Panc1 (cell line): ENCODE measurements at regions not wholly inside any gene's neighbourhood (a gene's known extent, or its start where the extent isn't known, plus 50 kb on each side); places are given as distances from the start of the nearest gene placed in this dataset.

Experiments used
- ATAC-seq: fragments of 200-7000 bp; cut with Tn5 transposase; 2 replicates; pipeline ENCODE4 v1.9.1; 2020; ENCODE audit warnings: mild to moderate bottlenecking, moderate library complexity
- BruUV-seq: library from RNA; stranded (reverse); fragments of 400-500 nt; replicated peaks from 2 replicates; lab custom pipeline; 2021; lab: Mats Ljungman, UMichigan
- CTCF ChIA-PET: fragments of 300-600 bp; sonication (Branson Sonifier 250); formaldehyde crosslinking; loops from one replicate; lab custom pipeline; 2022; ENCODE audit warnings: antibody characterized with exemption; lab: Charles Lee
- POLR2A ChIA-PET: fragments of 300-600 bp; sonication (Branson Sonifier 250); formaldehyde crosslinking; loops from one replicate; lab custom pipeline; 2022; ENCODE audit warnings: antibody characterized with exemption; lab: Charles Lee
- DNase-seq: peaks from one replicate; pipeline ENCODE4 v3.0.0-alpha.2; 2010; ENCODE audit warnings: low read depth, low spot score
- H3K27ac ChIP-seq: 2 replicates; pipeline ENCODE4 v1.5.1; 2011; ENCODE audit warnings: mild to moderate bottlenecking, low read length, inconsistent platforms
- H3K27me3 ChIP-seq: fragments of 200-500 bp; sonication (Bioruptor generic); 2 replicates; pipeline ENCODE4 v1.6.0; 2014; ENCODE audit warnings: low read length, inconsistent platforms; ENCODE audit not compliant: control insufficient read depth, insufficient read depth
- H3K36me3 ChIP-seq: fragments of 200-500 bp; sonication (Bioruptor generic); 2 replicates; pipeline ENCODE4 v1.5.1; 2014; ENCODE audit warnings: inconsistent platforms, mild to moderate bottlenecking, low read length, moderate library complexity; ENCODE audit not compliant: control insufficient read depth, insufficient read depth
- H3K4me1 ChIP-seq: 2 replicates; pipeline ENCODE4 v1.5.1; 2011; ENCODE audit warnings: inconsistent platforms, mild to moderate bottlenecking, low read length, moderate library complexity; ENCODE audit not compliant: control insufficient read depth, insufficient read depth
- H3K4me3 ChIP-seq, 2 experiments: 2 replicates each; pipeline ENCODE4 v1.5.1; 2011 to 2012; ENCODE audit warnings: low read depth in 2 of 2, low read length in 2 of 2, mild to moderate bottlenecking in 2 of 2, inconsistent platforms in 1 of 2, moderate library complexity in 1 of 2
- H3K9me3 ChIP-seq: fragments of 200-500 bp; sonication (Bioruptor generic); 2 replicates; pipeline ENCODE4 v1.5.1; 2014; ENCODE audit warnings: low read depth, mild to moderate bottlenecking, inconsistent platforms, low read length, moderate library complexity; ENCODE audit not compliant: control insufficient read depth, insufficient read depth
- CTCF ChIP-seq: fragments of 450-650 bp; IDR thresholded peaks from 2 replicates; pipeline ENCODE4 v1.5.1; 2017; ENCODE audit warnings: mild to moderate bottlenecking
- POLR2AphosphoS5 ChIP-seq: IDR thresholded peaks from 2 replicates; pipeline ENCODE4 v1.6.1; 2012; ENCODE audit warnings: mild to moderate bottlenecking, low read depth, low read length, moderate library complexity
- REST ChIP-seq, 2 experiments: IDR thresholded peaks; 2 replicates each; pipeline ENCODE4 v1.6.1; 2011 to 2012; ENCODE audit warnings: low read depth in 2 of 2, control low read depth in 1 of 2, low read length in 1 of 2, mild to moderate bottlenecking in 1 of 2, moderate library complexity in 1 of 2; ENCODE audit not compliant: insufficient read depth in 1 of 2
- SIN3A ChIP-seq: IDR thresholded peaks from 2 replicates; pipeline ENCODE4 v1.6.1; 2012; ENCODE audit warnings: low read depth, mild to moderate bottlenecking, low read length, moderate library complexity, borderline replicate concordance; ENCODE audit not compliant: insufficient read depth
- TCF7L2 ChIP-seq: IDR thresholded peaks from 2 replicates; pipeline ENCODE4 v1.6.1; 2011; ENCODE audit warnings: mild to moderate bottlenecking, low read depth, low read length, inconsistent platforms
- in situ Hi-C: cut with HindIII; loops from 2 replicates; pipeline ENCODE4 v1.10.0; 2016; ENCODE audit warnings: low sequenced_read_pairs, low pct_unique_long_range_greater_than_20kb
- intact Hi-C: fragments of 100-400 bp; cut with micrococcal nuclease; formaldehyde crosslinking; loops from one replicate; pipeline ENCODE4 v1.10.0; 2022; ENCODE audit not compliant: unreplicated experiment

DNA sequence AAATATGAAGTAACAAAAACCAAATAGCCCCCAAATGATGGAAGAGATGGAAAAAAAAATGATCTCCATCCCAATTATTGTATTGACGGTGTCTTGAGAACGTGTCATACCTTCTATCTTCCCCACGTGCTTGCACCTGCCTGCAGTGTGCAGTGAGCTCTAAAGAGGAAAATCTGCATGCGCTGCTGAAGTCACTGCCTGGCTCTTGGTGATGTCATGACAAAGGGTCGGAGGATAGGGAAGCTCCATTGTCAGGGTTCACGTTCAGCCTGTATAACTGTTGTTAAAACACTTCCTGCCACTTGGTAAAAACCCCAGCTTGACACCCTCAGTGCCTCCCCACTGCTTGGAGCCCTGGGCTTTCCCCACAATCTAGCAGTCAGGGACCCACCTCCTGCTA is 549.2 kb upstream of the MKI67 start:
- no peak for DNase-seq
- no TSS peak for BruUV-seq
- in situ Hi-C loops (no loop called here), intact Hi-C loops (no loop called here)
- no peak for TF ChIP-seq POLR2AphosphoS5
- TF ChIP-seq CTCF: no peak
- no peak for TF ChIP-seq TCF7L2
- no peak for TF ChIP-seq REST (IDR thresholded peaks at IDR 0.05; ENCODE audit: insufficient read depth in 1 of 2, low read depth in 2 of 2, low read length in 1 of 2)
- TF ChIP-seq SIN3A: no peak
- H3K27me3 ChIP-seq: peaks cover 8% of the 10 kb centered on the region; the same call in 1 of the 2 replicates
- no peak overlapping the region for H3K4me3 ChIP-seq
- ChIA-PET POLR2A (no interaction called here), CTCF (no interaction called here)
- H3K4me1 ChIP-seq: no peaks in the 10 kb centered on the region
- no peak for ATAC-seq
- H3K36me3 ChIP-seq: no peaks in the 10 kb centered on the region
- H3K9me3 ChIP-seq: no peaks in the 10 kb centered on the region
- H3K27ac ChIP-seq: no peak overlapping the region

GRCh38 chr10:128680116-128680515 is 553.9 kb upstream of the MKI67 start:
- DNase-seq (no peak), ATAC-seq (no peak)
- peaks cover 6% of the 10 kb centered on the region; the same call in 1 of the 2 replicates for H3K27me3 ChIP-seq
- no TSS peak for BruUV-seq
- no peaks in the 10 kb centered on the region for H3K36me3 ChIP-seq
- no peaks in the 10 kb centered on the region for H3K4me1 ChIP-seq
- in situ Hi-C loops: no loop called here
- intact Hi-C loops: no loop called here
- ChIA-PET CTCF (no interaction called here), POLR2A (no interaction called here)
- TF ChIP-seq CTCF (no peak), REST (IDR thresholded peaks at IDR 0.05; ENCODE audit: insufficient read depth in 1 of 2, low read depth in 2 of 2, low read length in 1 of 2) (no peak), SIN3A (no peak), TCF7L2 (no peak)
- no peaks in the 10 kb centered on the region for H3K9me3 ChIP-seq
- H3K27ac ChIP-seq: no peak overlapping the region
- H3K4me3 ChIP-seq: no peak overlapping the region
